Duodenal mucosa (tissue), 2 donors: ENCODE measurements at regions not wholly inside any gene's neighbourhood (a gene's known extent, or its start where the extent isn't known, plus 50 kb on each side); places are given as distances from the start of the nearest gene placed in this dataset.

Experiments
- H3K27ac ChIP-seq: one replicate; pipeline ENCODE4 v1.7.0; 2013; ENCODE audit warnings: low read depth, low read length
- H3K27me3 ChIP-seq, 2 donors: one replicate each; pipeline ENCODE4 v1.7.0; 2013; ENCODE audit warnings: low read length in 2 of 2, control low read depth in 1 of 2; ENCODE audit not compliant: insufficient read depth in 2 of 2, control insufficient read depth in 1 of 2
- H3K36me3 ChIP-seq, 2 donors: one replicate each; pipeline ENCODE4 v1.7.0; 2013; ENCODE audit warnings: low read length in 2 of 2, control low read depth in 1 of 2; ENCODE audit not compliant: insufficient read depth in 2 of 2, control insufficient read depth in 1 of 2
- H3K4me1 ChIP-seq, 2 donors: one replicate each; pipeline ENCODE4 v1.7.0; 2013; ENCODE audit warnings: low read length in 2 of 2, control low read depth in 1 of 2; ENCODE audit not compliant: insufficient read depth in 2 of 2, control insufficient read depth in 1 of 2
- H3K4me3 ChIP-seq, 2 donors: one replicate each; pipeline ENCODE4 v1.7.0; 2013; ENCODE audit warnings: low read length in 2 of 2, low read depth in 1 of 2
- H3K9ac ChIP-seq, 2 donors: one replicate each; pipeline ENCODE4 v1.7.0; 2013; ENCODE audit warnings: low read length in 2 of 2, low read depth in 1 of 2
- H3K9me3 ChIP-seq, 2 donors: one replicate each; pipeline ENCODE4 v1.7.0; 2013; ENCODE audit warnings: low read length in 2 of 2, control low read depth in 1 of 2; ENCODE audit not compliant: control insufficient read depth in 1 of 2

DNA sequence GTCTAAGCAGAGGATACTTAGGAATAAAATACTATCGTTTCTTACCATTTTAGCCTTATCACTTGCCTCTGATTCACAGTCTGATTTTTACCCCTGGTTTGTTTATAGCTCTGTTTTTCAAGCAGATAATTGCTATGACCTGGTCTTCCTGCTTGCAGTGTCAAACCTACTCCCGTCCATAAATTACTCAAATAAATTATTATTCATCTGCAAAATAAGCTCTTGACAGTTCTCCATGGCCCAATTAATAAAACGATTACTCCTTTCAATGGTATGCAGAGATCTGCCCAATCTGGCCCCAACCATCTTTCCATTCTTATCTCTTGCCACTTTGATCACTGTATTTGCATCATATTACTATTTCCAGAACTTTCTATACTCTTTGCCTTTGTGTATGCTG lies 354.0 kb downstream of the CCDC85A start:
- H3K9me3 ChIP-seq: peaks cover 0 to 5% of the 10 kb centered on the region in 2 donors
- no peaks in the 10 kb centered on the region for H3K27me3 ChIP-seq
- H3K27ac ChIP-seq: no peak overlapping the region
- no peak overlapping the region for H3K4me3 ChIP-seq
- no peaks in the 10 kb centered on the region for H3K36me3 ChIP-seq
- H3K4me1 ChIP-seq: no peaks in the 10 kb centered on the region
- no peak overlapping the region for H3K9ac ChIP-seq

DNA sequence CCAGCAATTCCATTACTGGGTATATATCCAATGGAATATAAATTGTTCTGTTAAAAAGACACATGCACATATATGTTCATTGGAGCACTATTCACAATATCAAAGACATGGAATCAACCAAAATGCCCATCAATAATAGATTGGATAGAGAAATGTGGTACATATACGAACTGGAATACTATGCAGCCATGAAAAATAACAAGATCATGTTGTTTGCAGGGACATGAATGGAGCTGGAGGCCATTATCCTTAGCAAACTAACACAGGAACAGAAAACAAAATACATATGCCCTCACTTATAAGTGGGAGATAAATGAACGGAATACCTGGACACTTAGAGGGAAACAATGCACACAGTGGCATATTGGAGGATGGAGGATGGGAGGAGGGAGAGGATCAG lies 355.8 kb downstream of the CCDC85A start:
- Histone ChIP-seq H3K9ac (no peak overlapping the region), H3K4me1 (no peaks in the 10 kb centered on the region), H3K27ac (no peak overlapping the region), H3K9me3 (peaks cover 0 to 5% of the 10 kb centered on the region in 2 donors), H3K27me3 (no peaks in the 10 kb centered on the region), H3K4me3 (no peak overlapping the region), H3K36me3 (no peaks in the 10 kb centered on the region)

DNA sequence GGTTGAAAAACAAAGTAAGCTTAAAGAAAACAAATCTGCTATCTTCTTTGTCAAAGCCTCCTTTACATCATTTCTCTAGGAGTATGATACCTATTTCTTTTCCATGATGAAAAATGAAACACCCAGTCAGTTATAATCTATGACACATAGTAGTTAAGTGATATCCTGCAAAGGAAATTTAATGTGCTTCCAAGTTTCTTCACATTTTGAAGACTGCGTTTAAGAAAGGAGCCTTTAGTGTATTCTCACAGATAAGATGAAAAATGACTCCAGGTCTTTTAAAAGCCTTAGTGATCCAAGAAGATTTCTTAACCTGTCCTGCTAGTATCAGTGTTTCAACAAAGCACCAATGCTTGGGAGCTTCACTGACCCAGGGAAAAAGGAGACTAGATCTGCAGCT lies 356.7 kb downstream of the CCDC85A start:
- no peaks in the 10 kb centered on the region for H3K27me3 ChIP-seq
- H3K9ac ChIP-seq: no peak overlapping the region
- no peak overlapping the region for H3K4me3 ChIP-seq
- no peaks in the 10 kb centered on the region for H3K4me1 ChIP-seq
- peaks cover 0 to 5% of the 10 kb centered on the region in 2 donors for H3K9me3 ChIP-seq
- no peaks in the 10 kb centered on the region for H3K36me3 ChIP-seq
- no peak overlapping the region for H3K27ac ChIP-seq

DNA sequence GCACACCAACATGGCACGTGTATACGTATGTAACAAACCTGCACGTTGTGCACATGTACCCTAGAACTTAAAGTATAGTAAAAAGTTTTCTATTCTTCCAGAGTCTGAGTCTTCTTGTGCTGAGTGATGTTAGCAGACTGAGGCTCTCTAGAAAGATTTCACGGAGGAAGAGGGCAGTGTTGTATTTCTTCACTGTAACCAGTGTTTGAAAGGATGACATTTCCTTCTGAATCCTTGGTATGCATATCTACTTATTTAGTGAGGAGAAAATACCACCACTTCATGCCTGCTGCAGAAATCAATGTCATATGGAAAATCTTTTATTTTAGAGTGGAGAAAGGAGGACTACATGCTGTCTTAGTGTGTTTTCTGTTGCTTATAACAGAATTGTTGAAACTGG lies 357.1 kb downstream of the CCDC85A start:
- Histone ChIP-seq H3K9me3 (peaks cover 0 to 5% of the 10 kb centered on the region in 2 donors), H3K4me3 (no peak overlapping the region), H3K4me1 (no peaks in the 10 kb centered on the region), H3K36me3 (no peaks in the 10 kb centered on the region), H3K27ac (no peak overlapping the region), H3K9ac (no peak overlapping the region), H3K27me3 (no peaks in the 10 kb centered on the region)

DNA sequence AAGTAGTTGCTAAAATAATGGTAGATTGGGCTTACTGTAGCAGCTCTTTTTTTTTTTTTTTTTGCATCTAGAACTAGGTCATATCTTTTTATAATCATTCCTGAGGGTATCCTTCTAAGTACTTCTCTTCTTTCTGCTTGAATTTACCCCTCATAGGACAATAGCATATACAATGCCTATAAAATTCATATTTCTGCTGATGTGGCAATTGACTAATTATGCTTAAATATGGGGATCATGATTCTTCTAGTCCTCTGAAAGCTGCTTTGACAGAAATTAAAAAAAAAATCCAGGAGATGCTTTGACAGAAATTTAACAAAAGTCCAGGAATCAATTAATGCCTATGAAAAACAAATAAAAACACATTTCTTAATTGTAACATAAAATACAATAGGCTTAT lies 358.4 kb downstream of the CCDC85A start:
- H3K9ac ChIP-seq: no peak overlapping the region
- H3K9me3 ChIP-seq: peaks cover 0 to 5% of the 10 kb centered on the region in 2 donors
- H3K27ac ChIP-seq: no peak overlapping the region
- no peaks in the 10 kb centered on the region for H3K27me3 ChIP-seq
- no peak overlapping the region for H3K4me3 ChIP-seq
- H3K4me1 ChIP-seq: no peaks in the 10 kb centered on the region
- H3K36me3 ChIP-seq: no peaks in the 10 kb centered on the region

- no peak overlapping the region for H3K9ac ChIP-seq
- no peaks in the 10 kb centered on the region for H3K4me1 ChIP-seq
- H3K4me3 ChIP-seq: no peak overlapping the region
- H3K27ac ChIP-seq: no peak overlapping the region
- no peaks in the 10 kb centered on the region for H3K9me3 ChIP-seq
- H3K36me3 ChIP-seq: no peaks in the 10 kb centered on the region
- no peaks in the 10 kb centered on the region for H3K27me3 ChIP-seq
Measured at GRCh38 chr2:56565143-56565542, 381.4 kb downstream of the CCDC85A start.

DNA sequence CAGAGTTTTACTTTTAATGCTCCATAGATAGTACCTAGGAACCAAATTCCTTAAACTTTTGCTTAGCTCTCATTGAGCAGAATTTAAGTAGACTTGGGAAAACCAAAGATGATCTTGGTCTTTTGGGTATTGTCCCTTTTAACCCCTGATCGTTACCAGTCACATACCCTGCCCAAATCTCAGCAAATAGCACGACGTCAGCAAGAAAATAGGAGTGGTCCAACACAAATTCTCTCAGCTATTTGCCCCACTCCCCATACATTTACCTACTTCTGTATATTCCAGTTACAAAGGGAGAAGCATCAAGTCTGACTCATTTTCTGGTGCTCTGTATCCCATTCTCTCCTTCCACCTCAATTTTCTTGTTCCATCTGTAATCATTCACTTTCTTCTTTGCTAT lies 387.3 kb downstream of the CCDC85A start:
- no peaks in the 10 kb centered on the region for H3K36me3 ChIP-seq
- peaks cover 0 to 4% of the 10 kb centered on the region in 2 donors for H3K9me3 ChIP-seq
- H3K4me1 ChIP-seq: no peaks in the 10 kb centered on the region
- H3K27ac ChIP-seq: no peak overlapping the region
- H3K9ac ChIP-seq: no peak overlapping the region
- no peaks in the 10 kb centered on the region for H3K27me3 ChIP-seq
- H3K4me3 ChIP-seq: no peak overlapping the region

GRCh38 chr2:56576001-56576400 lies 392.2 kb downstream of the CCDC85A start:
- no peaks in the 10 kb centered on the region for H3K4me1 ChIP-seq
- H3K27me3 ChIP-seq: no peaks in the 10 kb centered on the region
- H3K27ac ChIP-seq: no peak overlapping the region
- H3K9ac ChIP-seq: no peak overlapping the region
- no peak overlapping the region for H3K4me3 ChIP-seq
- H3K9me3 ChIP-seq: peaks cover 4 to 6% of the 10 kb centered on the region in 2 donors
- H3K36me3 ChIP-seq: no peaks in the 10 kb centered on the region

GRCh38 chr2:56580242-56580641 lies 396.5 kb downstream of the CCDC85A start:
- peaks cover 4 to 6% of the 10 kb centered on the region in 2 donors for H3K9me3 ChIP-seq
- no peaks in the 10 kb centered on the region for H3K4me1 ChIP-seq
- no peaks in the 10 kb centered on the region for H3K36me3 ChIP-seq
- H3K9ac ChIP-seq: no peak overlapping the region
- H3K27me3 ChIP-seq: no peaks in the 10 kb centered on the region
- H3K4me3 ChIP-seq: no peak overlapping the region
- H3K27ac ChIP-seq: no peak overlapping the region

- Histone ChIP-seq H3K27me3 (no peaks in the 10 kb centered on the region), H3K36me3 (no peaks in the 10 kb centered on the region), H3K4me1 (no peaks in the 10 kb centered on the region), H3K4me3 (no peak overlapping the region), H3K9ac (no peak overlapping the region), H3K9me3 (no peaks in the 10 kb centered on the region), H3K27ac (no peak overlapping the region)
Measured at GRCh38 chr2:56582570-56582969, 398.8 kb downstream of the CCDC85A start.

GRCh38 chr2:56583796-56584315 lies 400.1 kb downstream of the CCDC85A start:
- Histone ChIP-seq H3K4me1 (no peaks in the 10 kb centered on the region), H3K4me3 (no peak overlapping the region), H3K9me3 (no peaks in the 10 kb centered on the region), H3K9ac (no peak overlapping the region), H3K27ac (no peak overlapping the region), H3K36me3 (no peaks in the 10 kb centered on the region), H3K27me3 (no peaks in the 10 kb centered on the region)
